H1 (cell line): ENCODE measurements at regions not wholly inside any gene's neighbourhood (a gene's known extent, or its start where the extent isn't known, plus 50 kb on each side); places are given as distances from the start of the nearest gene placed in this dataset.

Experiments
- BCL11A ChIP-seq, 2 experiments: IDR thresholded peaks; one replicate each; pipeline ENCODE4 v1.6.1; 2011; ENCODE audit warnings: low read depth in 2 of 2, low read length in 2 of 2, mild to moderate bottlenecking in 2 of 2

- TF ChIP-seq BCL11A (IDR thresholded peaks at IDR 0.05; ENCODE audit: low read depth in 2 of 2, low read length in 2 of 2) = no peak
These were observed 484.5 kb downstream of the SLITRK6 start (continued) for GRCh38 chr13:85314686-85315085.
